Suppressor macrophage (primary cell): ENCODE measurements at regions not wholly inside any gene's neighbourhood (a gene's known extent, or its start where the extent isn't known, plus 50 kb on each side); places are given as distances from the start of the nearest gene placed in this dataset.
A peak's percentile ranks its signal among the peaks of the same experiment; 100 is the strongest.
"Not testable (repeated sequence)": the region's sequence is repeated elsewhere in the genome, so short reads cannot be mapped to it uniquely, and the experiment has no call there.

Experiments
- DNase-seq, 4 experiments: peaks; one replicate each; pipeline ENCODE4 v3.0.0-alpha.2; 2020 to 2022

GRCh38 chr14:57150449-57150848, 118.3 kb downstream of the EXOC5 start:
- DNase-seq: no peak

GRCh38 chr14:57139173-57139572, 129.5 kb downstream of the EXOC5 start:
- DNase-seq: no peak

- no peak for DNase-seq
These were observed 131.9 kb downstream of the EXOC5 start for GRCh38 chr14:57136669-57137328.

GRCh38 chr14:57127809-57128208, 140.9 kb downstream of the EXOC5 start:
- not testable (repeated sequence) for DNase-seq

GRCh38 chr14:57122129-57122528, 146.6 kb downstream of the EXOC5 start:
- no peak for DNase-seq

- not testable (repeated sequence) for DNase-seq
These were observed 156.5 kb downstream of the EXOC5 start for GRCh38 chr14:57112072-57112807.

- DNase-seq: not testable (repeated sequence)
These were observed 158.3 kb downstream of the EXOC5 start for GRCh38 chr14:57110411-57110810.

GRCh38 chr14:57091030-57091608, 177.6 kb downstream of the EXOC5 start:
- DNase-seq: no peak

- DNase-seq: no peak
These were observed 178.8 kb downstream of the EXOC5 start for GRCh38 chr14:57089901-57090300.

- no peak for DNase-seq
These were observed 180.9 kb downstream of the EXOC5 start for GRCh38 chr14:57087841-57088240.

- no peak for DNase-seq
These were observed 182.2 kb downstream of the EXOC5 start for GRCh38 chr14:57086271-57087162.

GRCh38 chr14:57085801-57086200, 182.9 kb downstream of the EXOC5 start:
- no peak for DNase-seq

GRCh38 chr14:57085043-57085442, 183.7 kb downstream of the EXOC5 start:
- no peak for DNase-seq

GRCh38 chr14:57080691-57081090, 188.0 kb downstream of the EXOC5 start:
- no peak for DNase-seq

GRCh38 chr14:57078054-57078453, 190.7 kb downstream of the EXOC5 start:
- DNase-seq: no peak

GRCh38 chr14:57073986-57074385, 194.7 kb downstream of the EXOC5 start:
- DNase-seq: no peak

- no peak for DNase-seq
These were observed 197.1 kb downstream of the EXOC5 start for GRCh38 chr14:57071639-57072038.

GRCh38 chr14:57069702-57070101, 199.0 kb downstream of the EXOC5 start:
- no peak for DNase-seq

GRCh38 chr14:57068511-57068910, 200.2 kb downstream of the EXOC5 start:
- no peak for DNase-seq

GRCh38 chr14:57066887-57067513, 201.7 kb downstream of the EXOC5 start:
- peak; percentile 2 to 38 (median 8) for DNase-seq

- no peak for DNase-seq
These were observed 202.2 kb downstream of the EXOC5 start for GRCh38 chr14:57066463-57066862.

- DNase-seq: no peak
These were observed 207.5 kb downstream of the EXOC5 start for GRCh38 chr14:57061009-57061711.
